SHP77 (cell line): ENCODE measurements at regions not wholly inside any gene's neighbourhood (a gene's known extent, or its start where the extent isn't known, plus 50 kb on each side); places are given as distances from the start of the nearest gene placed in this dataset.
A peak's percentile ranks its signal among the peaks of the same experiment; 100 is the strongest.

Experiments used
- DNase-seq, 2 experiments: peaks; one replicate each; lab custom pipeline; 2025; lab: John Stamatoyannopoulos, UW

DNA sequence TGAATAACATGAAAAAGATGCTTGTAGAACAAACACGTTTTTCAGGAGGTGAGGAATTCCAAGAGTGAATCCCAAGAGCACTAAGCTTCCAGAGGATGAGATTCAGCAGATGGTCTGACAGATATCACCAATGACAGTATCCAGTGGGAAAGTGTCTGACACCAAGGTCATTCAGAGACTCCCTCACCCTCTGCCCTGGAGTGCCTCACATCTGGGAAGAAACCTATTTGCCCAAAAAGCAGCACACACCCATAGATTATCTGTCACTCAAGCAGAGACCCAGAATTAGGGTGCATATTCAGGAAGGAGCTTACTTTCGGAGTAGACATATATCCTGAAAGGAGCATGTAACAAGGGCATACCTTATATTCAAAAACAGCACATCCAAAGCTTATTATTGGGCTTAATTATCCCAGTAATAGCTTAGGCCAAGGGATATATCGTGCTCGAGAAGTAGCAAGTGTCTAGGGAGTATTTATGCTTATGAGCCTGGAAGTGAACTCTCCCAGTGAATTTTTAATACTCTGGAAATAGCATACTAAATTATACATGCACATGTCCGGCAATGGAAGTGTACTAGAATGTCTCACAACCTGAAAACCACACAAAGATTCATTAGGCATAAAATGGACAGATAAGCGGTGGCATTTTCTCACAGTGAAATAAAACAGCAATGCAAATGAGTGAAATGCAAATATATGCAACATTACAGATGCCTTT, 998.1 kb upstream of the TMEM132C start:
- DNase-seq, result no peak

DNA sequence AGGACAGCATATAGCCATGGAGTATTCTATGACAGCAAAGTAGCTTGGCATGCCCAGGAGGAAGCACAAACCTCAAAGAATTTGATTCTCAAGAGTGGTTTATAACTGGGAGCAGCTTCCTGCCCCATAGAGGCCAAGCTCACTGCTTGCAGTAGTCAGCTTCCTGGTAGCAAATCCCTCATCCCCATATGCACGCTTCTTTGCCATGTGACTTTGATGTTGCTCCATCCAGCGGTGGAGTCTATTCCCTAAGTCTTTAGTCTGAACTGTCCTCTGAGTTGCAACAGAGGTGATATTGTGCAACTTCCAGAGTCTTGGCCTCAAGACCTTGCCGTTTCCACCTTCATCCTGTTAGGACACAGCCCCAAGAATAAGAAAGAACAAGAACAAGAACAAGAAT, 996.8 kb upstream of the TMEM132C start:
- DNase-seq, result no peak

DNA sequence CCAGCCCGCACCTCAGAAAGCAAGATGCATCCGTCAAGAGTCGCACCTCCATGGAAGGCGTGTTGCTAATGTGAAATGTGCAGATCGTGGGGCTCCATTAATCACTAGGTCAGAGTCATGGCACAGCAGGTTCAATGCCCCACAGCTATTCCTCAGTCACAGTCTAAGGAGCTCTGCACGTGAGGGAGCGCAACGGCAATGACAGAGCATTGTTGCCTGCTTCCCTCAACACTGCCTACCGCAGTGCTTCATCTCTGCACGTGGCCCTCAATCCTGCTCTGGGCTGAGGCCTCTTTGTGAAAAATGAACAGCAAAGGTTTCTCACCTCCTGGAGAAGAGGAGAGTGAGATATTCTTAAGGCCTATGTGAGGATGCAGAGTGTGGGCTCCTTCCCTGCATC, 995.2 kb upstream of the TMEM132C start:
- no peak for DNase-seq

DNA sequence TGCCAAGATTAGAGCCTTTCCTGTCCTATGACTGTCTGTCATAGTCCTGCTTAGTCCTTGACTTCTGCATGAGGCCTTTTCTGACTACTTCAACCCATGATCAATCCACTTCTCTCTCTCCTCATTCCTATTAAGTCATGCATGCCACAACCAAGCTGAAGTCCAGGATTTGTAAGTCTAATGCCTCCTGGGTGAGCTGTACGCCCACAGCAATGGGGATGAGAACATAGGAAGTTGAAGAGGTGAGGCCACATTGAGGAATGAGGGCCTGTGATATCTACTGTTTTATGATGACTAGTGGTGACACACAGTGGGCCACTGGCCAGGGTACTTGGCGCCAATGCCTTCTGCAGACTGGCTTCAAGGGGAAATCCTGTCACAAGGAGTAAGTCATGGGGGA, 994.1 kb upstream of the TMEM132C start:
- no peak for DNase-seq

DNA sequence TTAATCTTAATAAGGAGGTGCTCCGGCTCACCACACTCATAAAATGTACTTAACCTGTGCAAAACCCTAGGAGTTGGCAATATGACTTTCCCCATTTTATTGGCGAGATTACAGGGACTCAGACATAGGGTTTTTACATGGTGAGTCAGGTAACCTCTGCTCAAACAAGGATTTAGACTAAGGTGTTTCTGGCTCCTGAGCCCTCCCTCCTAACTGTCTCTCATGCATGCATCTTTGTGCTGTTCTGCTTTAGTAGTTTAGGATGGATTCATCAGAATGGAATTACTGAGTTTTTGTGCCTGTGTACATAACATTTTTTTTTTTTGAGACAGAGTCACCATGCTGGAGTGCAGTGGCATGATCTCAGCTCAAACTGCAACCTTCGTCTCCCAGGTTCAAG, 993.3 kb upstream of the TMEM132C start:
- DNase-seq, result no peak

DNA sequence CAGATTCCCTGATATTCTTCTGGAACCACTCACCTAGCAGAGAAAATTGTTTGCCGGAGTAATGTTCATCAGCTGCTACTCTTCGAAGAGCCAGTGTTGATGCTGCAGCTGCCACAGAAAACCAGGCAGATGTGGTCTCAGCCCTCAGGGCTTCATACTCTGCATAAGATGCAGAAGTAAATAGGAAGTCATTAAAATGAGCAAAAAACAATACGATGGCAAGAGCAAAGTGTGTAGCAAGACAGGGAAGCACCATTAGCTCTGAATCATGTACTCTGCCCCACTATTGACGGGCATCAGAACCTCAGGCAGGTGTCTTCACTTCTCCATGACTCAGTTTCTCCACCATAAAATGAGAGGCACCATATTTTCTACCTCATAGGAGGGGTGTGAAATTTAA, 991.6 kb upstream of the TMEM132C start:
- DNase-seq, result no peak

DNA sequence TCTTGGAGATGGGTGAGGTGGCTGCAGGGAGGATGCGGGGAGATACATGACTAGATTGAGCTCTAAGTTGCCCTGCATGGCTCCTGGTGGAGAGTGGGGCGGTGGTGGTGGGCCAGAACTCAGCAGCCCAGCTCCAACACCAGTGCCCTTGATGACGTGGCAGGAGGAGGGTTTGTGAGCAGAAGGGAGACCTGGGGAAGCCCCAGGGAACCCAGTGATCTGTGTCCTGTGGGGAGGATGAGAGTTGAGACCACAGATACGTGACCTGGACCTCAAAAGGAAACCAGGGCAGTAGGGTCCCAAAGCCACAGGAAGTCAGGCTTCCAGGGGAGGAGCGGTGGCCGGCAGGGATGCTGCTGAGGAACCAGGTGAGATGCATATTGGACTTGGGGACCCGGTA, 989.1 kb upstream of the TMEM132C start:
- DNase-seq, result no peak

DNA sequence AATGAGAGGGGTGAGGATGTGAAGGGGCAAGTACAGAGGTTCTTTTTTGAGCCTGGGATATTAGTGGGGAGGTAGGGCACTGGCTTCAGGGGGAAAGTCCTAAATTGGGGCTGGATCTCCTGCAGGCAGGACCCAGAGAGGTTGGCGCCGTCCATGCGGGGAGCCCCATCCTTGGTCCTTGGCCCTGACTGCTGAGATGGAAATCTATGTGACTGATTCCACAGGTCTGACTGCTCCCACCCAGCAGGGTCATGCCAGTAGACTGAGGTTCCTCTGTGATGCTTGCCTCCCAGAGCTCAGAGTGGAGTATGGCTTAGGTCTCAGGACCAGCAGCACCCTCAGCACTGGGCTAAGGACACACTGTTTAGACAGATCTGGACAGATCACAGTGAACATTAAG, 988.6 kb upstream of the TMEM132C start:
- no peak for DNase-seq

DNA sequence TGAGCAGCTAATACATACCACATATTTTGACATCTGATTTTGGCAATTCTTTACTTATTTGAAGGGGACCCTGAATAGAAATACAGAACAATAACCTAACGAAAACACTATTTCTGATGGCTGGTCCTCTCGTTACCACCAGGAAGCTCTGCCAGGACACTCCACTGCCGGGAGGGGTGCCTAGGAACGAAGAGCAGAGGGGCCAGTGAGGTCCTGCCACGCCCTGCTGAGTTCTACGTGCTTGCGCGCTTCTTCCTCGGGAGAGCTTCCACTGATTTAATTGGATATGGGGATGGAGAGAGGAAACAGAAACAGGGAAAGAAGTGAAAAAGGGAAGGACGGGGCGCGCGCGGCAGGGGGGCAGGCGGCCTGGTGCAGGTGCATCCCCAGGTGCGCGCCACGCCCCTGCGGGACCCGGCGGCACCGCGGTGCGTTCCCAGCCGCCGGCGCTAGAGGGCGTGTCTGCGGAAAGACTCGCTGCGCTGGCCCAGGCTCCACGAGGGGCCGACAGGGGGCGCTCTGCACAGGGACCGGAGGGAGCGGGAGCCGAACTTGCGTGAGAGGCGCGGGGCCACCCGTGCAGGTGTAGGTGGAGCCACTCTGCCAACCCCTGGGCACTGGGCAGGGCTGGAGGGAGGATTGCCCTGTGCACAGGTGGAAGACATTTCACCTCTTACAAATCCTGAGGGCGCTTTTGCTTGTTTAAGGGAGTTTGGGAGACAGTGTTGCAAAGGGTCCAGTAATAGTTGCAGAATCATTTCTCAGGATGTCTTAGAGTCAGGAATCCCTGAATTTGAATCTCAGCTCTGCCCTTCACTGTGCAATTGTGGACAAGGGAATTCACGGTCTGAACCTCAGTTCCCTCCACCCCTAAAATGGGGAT, 986.3 kb upstream of the TMEM132C start:
- DNase-seq, result no peak

DNA sequence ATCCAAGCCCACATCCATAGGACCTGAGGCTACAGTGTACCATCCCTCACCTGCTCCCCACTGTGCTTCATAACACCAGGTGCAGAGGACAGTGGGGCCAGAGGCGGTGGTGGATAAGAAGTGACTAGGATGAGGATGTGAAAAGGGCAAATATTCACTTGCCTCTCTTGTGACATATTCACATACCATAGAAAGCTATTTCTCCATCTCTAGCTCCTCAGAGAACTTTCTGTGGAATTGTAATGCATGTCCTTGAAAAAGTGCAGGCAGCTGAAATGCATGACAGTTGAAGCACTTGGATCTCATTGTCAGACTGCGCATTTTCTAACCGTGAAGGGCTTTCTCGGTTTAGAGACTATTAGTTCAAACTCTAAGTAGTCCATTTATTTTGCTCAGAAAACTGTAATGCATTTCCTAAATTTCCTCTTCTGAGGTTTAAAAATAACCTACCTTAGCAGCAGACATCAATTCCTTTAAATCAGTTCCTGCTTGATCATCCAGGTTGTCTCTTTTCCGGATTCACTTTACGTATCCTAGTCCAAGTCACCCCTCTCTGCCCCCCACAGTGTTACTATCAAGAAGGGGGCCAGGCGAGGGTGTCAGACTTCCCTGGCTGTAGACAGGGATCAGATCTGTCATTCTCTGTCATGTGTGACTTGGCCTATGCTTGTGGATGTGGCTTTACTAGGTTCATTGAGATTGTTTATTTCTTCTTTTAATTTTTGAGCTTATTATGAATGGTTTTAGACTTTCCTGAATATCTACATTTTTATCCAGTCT, 984.0 kb upstream of the TMEM132C start:
- no peak for DNase-seq

DNA sequence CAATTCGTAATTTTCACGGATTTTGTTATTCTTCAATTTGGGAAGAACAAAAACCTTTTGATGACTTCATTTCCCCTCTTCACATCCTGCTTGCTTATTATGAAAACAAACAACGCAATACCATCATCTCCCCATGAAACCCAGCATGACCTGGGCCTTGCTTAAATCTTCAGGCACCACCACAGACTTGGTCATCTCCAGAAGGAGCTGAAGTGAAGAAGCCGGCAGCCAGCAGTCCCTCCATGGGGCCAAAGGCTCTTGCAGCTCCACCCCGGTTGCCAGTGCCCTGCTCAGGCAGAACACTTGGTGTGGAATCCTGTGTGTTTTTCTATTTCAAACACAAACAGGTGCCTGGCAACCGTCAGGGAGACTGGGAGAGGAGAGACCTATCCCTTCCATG, 982.9 kb upstream of the TMEM132C start:
- no peak for DNase-seq

DNA sequence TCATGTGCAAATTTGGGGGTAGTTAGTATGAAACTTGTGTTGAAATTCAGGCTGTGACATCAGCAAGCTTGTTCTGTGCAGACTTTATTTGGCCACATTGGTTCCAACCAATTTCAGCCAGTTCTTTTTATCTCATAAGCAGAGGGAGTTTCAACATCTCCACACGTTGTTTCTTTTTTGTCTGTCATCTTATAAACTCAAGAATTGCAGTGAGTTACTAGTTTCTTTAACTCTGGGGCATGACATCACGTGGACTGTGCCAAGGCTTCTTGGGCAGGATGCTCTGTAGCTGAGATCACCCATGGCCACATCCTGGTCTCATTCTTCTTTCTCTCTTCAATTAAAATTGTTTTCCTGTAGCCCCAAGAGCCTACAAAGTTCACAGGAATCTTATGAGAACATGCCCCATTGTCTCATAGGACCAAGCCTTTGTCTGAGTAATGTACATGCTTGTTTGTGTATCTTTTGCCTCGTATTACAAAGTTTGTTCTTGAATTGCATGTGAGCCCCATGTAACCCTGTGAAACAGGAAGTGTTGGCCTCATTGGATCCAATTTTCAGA, 982.0 kb upstream of the TMEM132C start:
- DNase-seq, result no peak

DNA sequence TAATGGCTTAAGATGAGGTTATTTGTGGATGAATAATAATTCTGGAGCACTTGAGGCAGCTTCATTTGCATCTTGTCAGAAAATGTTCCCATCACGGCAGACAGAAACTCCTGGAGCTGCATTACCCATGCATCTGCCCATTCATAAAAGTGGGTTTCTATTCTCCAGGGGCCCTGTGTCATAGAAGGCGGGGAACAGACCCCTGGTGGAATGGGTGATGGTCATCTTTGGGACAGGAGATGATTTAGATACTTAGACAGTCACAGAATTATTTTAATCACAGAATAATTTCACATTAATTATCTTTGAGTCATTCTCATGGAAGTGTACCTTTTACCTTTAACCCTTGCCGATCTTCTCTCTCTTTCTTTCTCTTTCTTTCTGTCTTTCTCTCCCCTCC, 980.7 kb upstream of the TMEM132C start:
- no peak for DNase-seq

DNA sequence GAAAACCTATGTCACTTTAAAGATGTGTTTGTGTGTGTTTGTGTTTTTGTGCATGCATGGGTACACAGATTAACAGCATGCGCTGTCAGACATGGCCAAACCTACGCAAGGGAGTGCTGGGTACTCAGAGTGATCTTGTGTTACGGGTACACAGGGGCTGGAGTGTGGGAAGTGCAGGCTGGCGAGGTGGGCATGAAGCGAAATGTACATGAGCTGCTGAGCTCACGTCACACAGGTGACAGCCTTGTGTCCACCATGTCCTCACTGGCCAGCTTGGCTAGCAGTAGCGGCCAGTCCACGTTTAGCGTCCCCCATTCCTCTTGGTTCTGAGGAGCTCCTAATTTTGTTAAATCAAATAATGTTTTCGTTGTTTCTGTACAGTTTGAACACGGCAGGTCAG, 979.7 kb upstream of the TMEM132C start:
- no peak for DNase-seq

DNA sequence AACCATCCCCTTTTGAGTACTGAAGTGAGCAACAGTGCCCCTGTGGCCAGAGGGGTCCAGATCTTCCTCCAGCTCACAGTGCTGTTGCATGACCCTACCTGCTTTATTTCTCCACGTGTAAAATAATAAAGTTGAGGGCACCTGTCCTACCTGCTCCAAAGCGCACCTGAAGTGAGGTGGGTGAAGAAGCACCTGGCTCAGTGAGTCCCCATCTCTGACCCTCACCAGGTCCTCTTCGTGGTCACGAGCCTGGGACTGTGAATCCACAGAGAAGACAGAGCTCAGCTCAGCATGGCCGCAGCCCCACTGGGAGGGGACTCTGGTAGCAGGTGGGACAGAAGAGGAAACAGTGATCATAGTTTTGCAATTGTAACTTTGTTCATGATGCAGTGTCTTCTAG, 976.7 kb upstream of the TMEM132C start:
- no peak for DNase-seq

DNA sequence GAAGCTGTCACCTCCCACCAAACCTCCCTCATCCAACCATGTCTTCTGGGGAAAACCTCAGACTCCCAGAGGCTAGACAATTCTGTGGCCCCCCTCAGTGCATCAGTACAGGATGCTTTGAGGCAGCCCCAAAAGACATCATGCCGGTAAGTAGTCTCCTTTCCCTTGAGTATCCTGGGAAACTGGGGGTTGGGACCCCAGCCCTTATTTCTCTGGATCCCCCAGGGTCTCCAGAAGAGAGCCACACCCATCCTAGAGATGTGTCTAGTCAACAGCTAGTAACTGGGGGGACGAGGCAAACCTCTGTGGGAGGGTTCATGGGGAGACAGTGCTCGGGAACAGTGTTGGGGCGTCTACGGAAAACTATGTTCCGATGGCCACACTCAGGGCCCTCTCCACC, 974.2 kb upstream of the TMEM132C start:
- DNase-seq, result no peak

DNA sequence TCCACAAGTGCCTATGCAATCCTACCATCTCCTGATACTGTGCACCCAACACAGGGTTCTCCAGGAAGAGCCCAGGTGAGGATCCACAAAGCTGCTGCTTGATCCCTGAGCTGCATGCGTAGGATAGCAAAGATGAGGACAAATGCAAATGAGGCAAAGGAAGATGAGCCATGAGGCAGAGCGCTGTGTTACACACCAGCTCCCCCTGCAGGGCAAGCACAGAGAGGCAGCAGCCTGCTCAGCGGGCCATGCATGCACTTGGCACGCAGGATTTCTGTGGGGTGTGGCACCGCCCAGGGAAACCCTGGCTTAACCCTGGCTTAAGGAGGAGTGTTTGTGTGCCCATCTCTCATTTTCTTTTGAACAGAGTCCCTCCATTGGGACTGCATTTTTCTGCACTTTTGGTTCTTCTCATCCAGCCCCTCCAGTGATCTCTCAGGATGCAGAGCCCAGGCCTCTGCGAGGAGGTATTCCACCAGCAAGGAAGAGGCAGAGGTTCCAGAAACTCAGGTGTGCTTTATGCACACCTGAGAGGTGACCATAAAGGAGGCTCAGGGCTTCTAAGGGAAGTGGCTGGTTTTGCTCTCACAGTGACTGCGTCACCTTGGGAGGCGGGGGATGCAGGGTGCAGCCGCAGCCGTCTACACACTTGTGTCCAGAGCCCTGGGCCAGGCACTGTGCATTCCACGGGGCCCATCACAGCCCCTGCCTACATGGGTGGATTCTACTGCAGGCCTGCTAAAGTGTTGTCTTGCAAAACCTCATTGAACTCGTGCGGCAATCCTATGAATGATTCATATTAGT, 973.3 kb upstream of the TMEM132C start:
- peak; percentile 41 to 71 for DNase-seq

DNA sequence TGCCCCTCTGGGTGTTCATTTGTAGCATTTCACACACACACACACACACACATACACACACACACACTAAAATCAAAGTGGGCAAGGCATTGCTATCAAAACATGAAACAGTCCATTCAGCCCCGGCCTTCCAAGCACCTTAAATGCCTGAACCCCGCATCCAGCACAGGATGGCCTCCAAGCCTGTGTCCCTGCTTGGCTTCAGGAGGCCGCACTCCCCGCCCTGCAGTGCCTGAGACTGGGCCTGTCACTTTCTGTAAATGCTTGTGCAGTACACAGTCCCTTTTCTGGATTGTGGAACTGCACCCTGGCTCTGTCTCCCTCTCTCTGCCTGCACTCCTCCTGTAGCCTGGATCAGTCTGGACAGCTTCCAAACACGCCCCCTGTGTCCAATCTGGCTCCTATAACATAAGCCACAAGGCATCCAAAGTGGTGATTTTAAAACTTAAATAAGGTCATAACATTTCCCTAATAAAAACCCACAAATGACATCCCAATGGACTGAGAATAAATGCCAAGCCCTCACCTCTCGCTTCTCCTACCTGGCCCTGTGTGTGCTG, 972.2 kb upstream of the TMEM132C start:
- no peak for DNase-seq

DNA sequence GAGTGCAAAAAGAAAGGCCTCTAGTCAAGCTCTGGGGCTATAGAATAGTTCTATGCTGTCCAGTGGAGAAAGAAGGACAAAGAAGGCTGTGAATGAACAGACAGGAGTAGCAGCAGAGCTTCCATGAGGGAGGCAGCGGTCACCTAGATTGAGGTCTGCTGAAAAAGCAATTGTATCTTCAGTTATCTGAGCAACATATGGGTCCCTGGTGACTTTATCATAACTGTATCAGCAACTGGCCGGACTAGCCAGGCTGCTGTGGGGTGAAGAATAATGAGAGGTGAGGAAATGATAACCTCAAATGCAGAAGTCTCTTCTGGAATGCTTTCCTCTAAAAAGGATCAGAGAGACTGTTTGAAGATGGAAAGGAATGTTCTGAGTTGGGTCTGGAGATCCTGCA, 971.3 kb upstream of the TMEM132C start:
- no peak for DNase-seq

DNA sequence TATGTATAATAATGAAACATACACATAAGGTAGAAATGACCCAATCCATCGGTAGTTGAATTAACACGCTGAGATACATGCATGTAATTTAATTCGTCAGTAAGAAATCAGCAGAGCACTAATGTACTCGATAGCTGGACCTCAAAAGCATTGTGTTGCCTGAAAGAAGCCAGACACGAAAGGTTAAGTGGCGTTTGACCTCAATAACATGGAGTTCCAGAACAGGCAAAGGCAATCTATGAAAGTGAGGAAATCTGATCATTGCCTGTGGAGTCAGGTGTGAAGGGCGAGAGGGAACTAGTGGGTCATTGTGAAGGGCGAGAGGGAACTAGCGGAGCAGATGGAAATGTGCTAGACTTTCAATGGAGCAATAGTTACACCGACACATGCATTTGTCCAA, 970.4 kb upstream of the TMEM132C start:
- no peak for DNase-seq

DNA sequence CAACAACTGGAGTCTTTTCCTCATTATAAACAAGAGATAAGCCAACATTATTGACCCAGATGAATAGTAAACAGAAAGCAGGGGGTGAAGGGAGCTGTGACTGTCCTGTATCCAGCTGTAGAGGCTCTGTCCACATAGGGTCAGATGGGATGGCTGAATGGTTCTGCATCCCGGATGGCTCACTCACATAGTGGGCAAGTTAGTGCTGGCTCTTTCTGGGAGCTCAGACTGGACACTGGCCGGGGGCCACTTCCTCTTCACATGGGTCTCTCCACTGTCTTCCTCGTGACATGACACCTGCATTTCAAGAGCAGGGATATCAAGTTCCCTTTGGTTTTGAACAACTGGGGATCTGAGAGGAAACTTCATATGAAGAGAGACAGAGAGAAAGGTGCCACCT, 969.6 kb upstream of the TMEM132C start:
- DNase-seq, result no peak
